Activated gamma-delta T cell (primary cell): ENCODE measurements at regions not wholly inside any gene's neighbourhood (a gene's known extent, or its start where the extent isn't known, plus 50 kb on each side); places are given as distances from the start of the nearest gene placed in this dataset.

Experiments used
- DNase-seq: peaks from one replicate; lab custom pipeline; 2025; lab: John Stamatoyannopoulos, UW

GRCh38 chrX:68894513-68895340 lies 65.9 kb downstream of the EFNB1 start:
- no peak for DNase-seq

DNA sequence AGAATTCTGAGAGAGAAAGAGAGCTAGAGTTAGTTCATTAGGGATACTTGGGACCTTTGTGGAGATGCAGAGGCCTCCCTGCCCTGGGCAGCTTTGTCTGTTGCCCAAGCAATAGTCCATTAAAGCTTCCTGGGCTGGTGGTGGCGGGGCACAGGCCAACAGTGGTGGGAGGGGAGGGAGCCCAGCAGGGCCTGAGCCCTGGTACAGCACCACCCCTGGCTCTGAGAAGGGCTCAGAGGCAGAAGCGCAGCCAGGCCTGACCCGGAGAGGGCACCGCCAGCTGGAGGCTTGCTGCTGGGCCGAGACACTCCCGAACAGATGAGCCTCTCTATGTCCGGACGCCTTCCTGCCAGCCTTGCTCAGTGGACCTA lies 65.3 kb downstream of the EFNB1 start:
- no peak for DNase-seq

DNA sequence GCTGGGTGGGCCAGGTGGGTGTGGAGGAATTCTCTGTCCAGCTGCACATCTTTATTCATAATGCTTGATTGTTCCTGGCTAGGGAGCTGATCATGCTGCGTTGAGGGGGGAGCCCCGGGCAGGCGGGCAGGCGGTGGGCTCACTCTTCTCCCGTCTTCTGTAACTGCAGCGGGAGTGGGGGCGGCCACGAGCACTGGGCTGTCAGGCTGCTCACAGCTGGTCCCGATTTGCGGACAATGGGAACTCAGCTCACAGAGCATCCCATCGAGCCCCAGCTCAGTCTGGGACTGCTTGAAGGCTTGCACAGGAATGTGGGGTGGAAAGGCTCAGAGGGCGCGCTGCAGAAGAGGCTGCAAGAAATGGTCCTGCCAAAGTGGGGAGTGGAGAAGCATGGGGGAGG lies 63.8 kb downstream of the EFNB1 start:
- no peak for DNase-seq

GRCh38 chrX:68892134-68892533 lies 63.3 kb downstream of the EFNB1 start:
- no peak for DNase-seq
